Keratinocyte (primary cell): ENCODE measurements at regions not wholly inside any gene's neighbourhood (a gene's known extent, or its start where the extent isn't known, plus 50 kb on each side); places are given as distances from the start of the nearest gene placed in this dataset.

Source experiments
- DNase-seq: peaks from one replicate; pipeline ENCODE4 v3.0.0-alpha.2; 2011; ENCODE audit warnings: low read depth, missing footprints, low spot score
- FAIRE-seq: peaks from 2 replicates; lab custom pipeline; 2011; peaks lifted over from hg19 to GRCh38; lab: Jason Lieb, UNC
- H2AFZ ChIP-seq: 2 replicates; pipeline ENCODE4 v1.6.0; 2012; ENCODE audit warnings: low read length, control low read depth, inconsistent platforms; ENCODE audit not compliant: control insufficient read depth
- H3K27ac ChIP-seq: 2 replicates; pipeline ENCODE4 v1.5.1; 2011; ENCODE audit warnings: low read length; ENCODE audit not compliant: control insufficient read depth, insufficient read depth
- H3K27me3 ChIP-seq: 3 replicates; pipeline ENCODE4 v1.6.0; 2011; ENCODE audit warnings: low read length; ENCODE audit not compliant: control insufficient read depth, insufficient read depth; ENCODE audit errors: extremely low read depth
- H3K36me3 ChIP-seq, 2 experiments: 2 replicates in 1 of 2; 3 replicates in 1 of 2; pipeline ENCODE4 v1.5.1; 2011; ENCODE audit warnings: low read length in 2 of 2, mild to moderate bottlenecking in 1 of 2; ENCODE audit not compliant: control insufficient read depth in 2 of 2, insufficient read depth in 2 of 2; ENCODE audit errors: extremely low read depth in 1 of 2
- H3K4me1 ChIP-seq: 3 replicates; pipeline ENCODE4 v1.5.1; 2011; ENCODE audit warnings: low read length; ENCODE audit not compliant: control insufficient read depth, insufficient read depth; ENCODE audit errors: extremely low read depth
- H3K4me2 ChIP-seq: 3 replicates; pipeline ENCODE4 v1.6.0; 2011; ENCODE audit warnings: low read depth, low read length; ENCODE audit not compliant: control insufficient read depth, insufficient read depth; ENCODE audit errors: extremely low read depth
- H3K4me3 ChIP-seq, 3 experiments: fragments of 200-600 bp in 1 of 3; sonication (generic) in 1 of 3; 2 replicates in 2 of 3; 3 replicates in 1 of 3; pipeline ENCODE4 v1.5.1; 2011 to 2016; ENCODE audit warnings: low read length in 3 of 3, mild to moderate bottlenecking in 3 of 3, control low read depth in 2 of 3, inconsistent platforms in 1 of 3, low read depth in 1 of 3, mixed read lengths in 1 of 3, mixed run types in 1 of 3, moderate library complexity in 1 of 3; ENCODE audit not compliant: control insufficient read depth in 2 of 3, insufficient read depth in 2 of 3; ENCODE audit errors: extremely low read depth in 1 of 3
- H3K79me2 ChIP-seq: 2 replicates; pipeline ENCODE4 v1.6.0; 2012; ENCODE audit warnings: low read length; ENCODE audit not compliant: control insufficient read depth, insufficient read depth
- H3K9ac ChIP-seq: 3 replicates; pipeline ENCODE4 v1.6.0; 2011; ENCODE audit warnings: low read length; ENCODE audit not compliant: control insufficient read depth, insufficient read depth; ENCODE audit errors: extremely low read depth
- H3K9me1 ChIP-seq: 3 replicates; pipeline ENCODE4 v1.6.0; 2011; ENCODE audit warnings: low read length; ENCODE audit not compliant: control insufficient read depth, insufficient read depth; ENCODE audit errors: extremely low read depth
- H3K9me3 ChIP-seq: 2 replicates; pipeline ENCODE4 v1.5.1; 2012; ENCODE audit warnings: low read depth, low read length; ENCODE audit not compliant: control insufficient read depth
- H4K20me1 ChIP-seq: 3 replicates; pipeline ENCODE4 v1.6.0; 2011; ENCODE audit warnings: low read length; ENCODE audit not compliant: control insufficient read depth, insufficient read depth; ENCODE audit errors: extremely low read depth
- CTCF ChIP-seq, 3 experiments: IDR thresholded peaks in 1 of 3; conservative IDR thresholded peaks in 1 of 3; optimal IDR thresholded peaks in 1 of 3; 2 replicates in 2 of 3; 3 replicates in 1 of 3; pipeline versions ENCODE3 to v1.5.1; 2011; ENCODE audit warnings: low read length in 3 of 3, mild to moderate bottlenecking in 3 of 3, moderate library complexity in 2 of 3, control low read depth in 1 of 3, inconsistent platforms in 1 of 3; ENCODE audit not compliant: insufficient read depth in 2 of 3; ENCODE audit errors: extremely low read depth in 1 of 3
- EZH2 ChIP-seq: IDR thresholded peaks from one replicate; pipeline ENCODE4 v1.6.1; 2012; ENCODE audit warnings: inconsistent platforms, mild to moderate bottlenecking, low read length, moderate library complexity
- dilution Hi-C: fragments of 300-500 bp; cut with MboI; formaldehyde crosslinking; loops from one replicate; pipeline ENCODE4 v1.7.0; 2020; ENCODE audit warnings: low sequenced_read_pairs; ENCODE audit not compliant: extremely low pct_ligation_motif_present

- Histone ChIP-seq H3K79me2 (no peaks in the 10 kb centered on the region), H3K4me2 (no peak overlapping the region), H2AFZ (no peak overlapping the region), H3K27ac (no peak overlapping the region), H3K36me3 (no peaks in the 10 kb centered on the region), H4K20me1 (no peaks in the 10 kb centered on the region), H3K9me1 (no peaks in the 10 kb centered on the region), H3K27me3 (peaks cover 13% of the 10 kb centered on the region), H3K9ac (no peak overlapping the region), H3K4me3 (no peak overlapping the region), H3K4me1 (no peaks in the 10 kb centered on the region), H3K9me3 (no peaks in the 10 kb centered on the region)
- FAIRE-seq, result no peak
- dilution Hi-C loops, result no loop called here
- DNase-seq, result no peak
- TF ChIP-seq EZH2 (no peak), CTCF (optimal IDR thresholded peaks at IDR 0.05 in 1 of 3, IDR thresholded peaks at IDR 0.05 in 1 of 3, conservative IDR thresholded peaks at IDR 0.05 in 1 of 3; ENCODE audit: extremely low read depth in 1 of 3, insufficient read depth in 2 of 3, low read length in 3 of 3) (no peak)
Measured at GRCh38 chr4:121459026-121459425, 78.2 kb upstream of the QRFPR start.

- DNase-seq (no peak), FAIRE-seq (peak; percentile 26)
- H3K27me3 ChIP-seq, result peaks cover 13% of the 10 kb centered on the region
- no peaks in the 10 kb centered on the region for H3K9me3 ChIP-seq
- dilution Hi-C loops, result no loop called here
- no peak overlapping the region for H3K4me2 ChIP-seq
- H3K27ac ChIP-seq, result no peak overlapping the region
- no peak overlapping the region for H3K4me3 ChIP-seq
- H2AFZ ChIP-seq, result no peak overlapping the region
- no peaks in the 10 kb centered on the region for H3K9me1 ChIP-seq
- TF ChIP-seq CTCF (optimal IDR thresholded peaks at IDR 0.05 in 1 of 3, IDR thresholded peaks at IDR 0.05 in 1 of 3, conservative IDR thresholded peaks at IDR 0.05 in 1 of 3; ENCODE audit: extremely low read depth in 1 of 3, insufficient read depth in 2 of 3, low read length in 3 of 3) (no peak), EZH2 (no peak)
- no peaks in the 10 kb centered on the region for H3K79me2 ChIP-seq
- H4K20me1 ChIP-seq, result no peaks in the 10 kb centered on the region
- H3K9ac ChIP-seq, result no peak overlapping the region
- no peaks in the 10 kb centered on the region for H3K4me1 ChIP-seq
- no peaks in the 10 kb centered on the region for H3K36me3 ChIP-seq
Measured at GRCh38 chr4:121457278-121457875, 76.6 kb upstream of the QRFPR start.
